Erythroblast (primary cell): ENCODE measurements at regions not wholly inside any gene's neighbourhood (a gene's known extent, or its start where the extent isn't known, plus 50 kb on each side); places are given as distances from the start of the nearest gene placed in this dataset.

Experiments
- GATA1 ChIP-seq: IDR thresholded peaks from 2 replicates; pipeline ENCODE4 v1.6.1; 2011; ENCODE audit warnings: low read depth, mild to moderate bottlenecking, control low read depth, low read length, moderate library complexity
- POLR2A ChIP-seq: IDR thresholded peaks from 2 replicates; pipeline ENCODE4 v1.6.1; 2011; ENCODE audit warnings: mild to moderate bottlenecking, low read length

DNA sequence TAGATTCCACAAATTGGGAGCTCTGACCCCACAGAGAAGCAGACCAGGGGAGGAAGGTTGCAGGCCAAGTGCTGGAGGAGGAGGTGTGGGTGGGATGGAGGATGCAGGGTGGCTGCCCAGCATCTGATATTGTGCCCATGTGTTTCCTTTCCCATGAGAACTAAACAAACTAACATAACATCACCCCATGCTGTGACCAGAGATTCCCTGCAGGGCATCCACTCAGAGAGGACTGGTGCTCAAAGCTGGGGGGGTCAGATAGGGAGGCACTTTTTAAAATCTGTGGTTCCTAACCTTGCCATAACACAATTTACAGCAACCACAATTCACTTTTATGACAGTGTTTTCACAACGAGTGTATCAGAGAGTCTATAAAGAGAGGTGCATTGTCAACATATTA, 1277.6 kb downstream of the AACS start:
- no peak for TF ChIP-seq POLR2A
- TF ChIP-seq GATA1, result no peak
